Gastroesophageal sphincter (tissue), 4 donors: ENCODE measurements at regions not wholly inside any gene's neighbourhood (a gene's known extent, or its start where the extent isn't known, plus 50 kb on each side); places are given as distances from the start of the nearest gene placed in this dataset.

ENCODE experiments used
- ATAC-seq: fragments of 150-250 bp; one replicate; pipeline ENCODE4 v1.9.1; 2016; ENCODE audit warnings: mild to moderate bottlenecking, moderate library complexity
- H3K27ac ChIP-seq, 4 donors: fragments of 200-600 bp; sonication (generic) in 3 of 4; 1 replicate in 3 of 4; 2 replicates in 1 of 4; pipeline ENCODE4 v1.5.1; 2016 to 2019
- H3K27me3 ChIP-seq: fragments of 200-600 bp; sonication (generic); one replicate; pipeline ENCODE4 v1.5.1; 2019
- H3K36me3 ChIP-seq, 2 donors: fragments of 200-600 bp; sonication (generic); one replicate each; pipeline ENCODE4 v1.5.1; 2019; ENCODE audit warnings: control low read depth in 1 of 2
- H3K4me1 ChIP-seq, 3 donors: fragments of 200-600 bp; sonication (generic); 1 replicate in 2 of 3; 2 replicates in 1 of 3; pipeline ENCODE4 v1.5.1; 2016 to 2019; ENCODE audit warnings: control low read depth in 2 of 3
- H3K4me3 ChIP-seq, 2 donors: fragments of 200-600 bp; sonication (generic); one replicate each; pipeline ENCODE4 v1.5.1; 2019; ENCODE audit warnings: mild to moderate bottlenecking in 1 of 2, moderate library complexity in 1 of 2
- H3K9me3 ChIP-seq, 3 donors: fragments of 200-600 bp; sonication (generic); one replicate each; pipeline ENCODE4 v1.5.1; 2017 to 2019; ENCODE audit warnings: control low read depth in 2 of 3
- EP300 ChIP-seq: sonication (generic); formaldehyde crosslinking; IDR thresholded peaks from one replicate; pipeline ENCODE4 v1.6.1; 2017; ENCODE audit warnings: antibody characterized with exemption, mild to moderate bottlenecking
- POLR2A ChIP-seq, 2 donors: fragments of 450-650 bp; IDR thresholded peaks; one replicate each; pipeline ENCODE4 v1.6.1; 2017; ENCODE audit warnings: antibody characterized with exemption in 2 of 2, mild to moderate bottlenecking in 2 of 2, moderate library complexity in 1 of 2
- POLR2AphosphoS5 ChIP-seq: sonication (generic); formaldehyde crosslinking; IDR thresholded peaks from one replicate; pipeline ENCODE4 v1.6.1; 2017; ENCODE audit warnings: antibody characterized with exemption
- WGBS, 2 donors: methylation state at CpG; one replicate each; pipeline ENCODE4 v1.1.5; 2018; ENCODE audit warnings: low coverage in 1 of 2; 5-methylcytosine and 5-hydroxymethylcytosine counted together
- TF ChIP-seq, protein P1 (sequence below), 4 experiments: fragments of 200-600 bp in 2 of 4; fragments of 450-650 bp in 2 of 4; sonication (generic) in 1 of 4; IDR thresholded peaks; one replicate each; pipeline ENCODE4 v1.5.1; 2017 to 2019; ENCODE audit warnings: antibody characterized with exemption in 4 of 4, mild to moderate bottlenecking in 2 of 4, moderate library complexity in 2 of 4

- no peak overlapping the region for H3K27ac ChIP-seq
- 80 to 100% methylated on average over 3 of the region's 3 CpGs for WGBS, 2 donors
Measured at GRCh38 chr17:52696362-52696761, 537.8 kb upstream of the CA10 start.

GRCh38 chr17:52686140-52686539 is 527.6 kb upstream of the CA10 start:
- H3K4me1 ChIP-seq: no peaks in the 10 kb centered on the region

More at GRCh38 chr17:52696362-52696761, 537.8 kb upstream of the CA10 start:
- TF ChIP-seq POLR2A (IDR thresholded peaks at IDR 0.05) (no peak), POLR2AphosphoS5 (no peak), EP300 (no peak)
- TF ChIP-seq, protein P1, sequence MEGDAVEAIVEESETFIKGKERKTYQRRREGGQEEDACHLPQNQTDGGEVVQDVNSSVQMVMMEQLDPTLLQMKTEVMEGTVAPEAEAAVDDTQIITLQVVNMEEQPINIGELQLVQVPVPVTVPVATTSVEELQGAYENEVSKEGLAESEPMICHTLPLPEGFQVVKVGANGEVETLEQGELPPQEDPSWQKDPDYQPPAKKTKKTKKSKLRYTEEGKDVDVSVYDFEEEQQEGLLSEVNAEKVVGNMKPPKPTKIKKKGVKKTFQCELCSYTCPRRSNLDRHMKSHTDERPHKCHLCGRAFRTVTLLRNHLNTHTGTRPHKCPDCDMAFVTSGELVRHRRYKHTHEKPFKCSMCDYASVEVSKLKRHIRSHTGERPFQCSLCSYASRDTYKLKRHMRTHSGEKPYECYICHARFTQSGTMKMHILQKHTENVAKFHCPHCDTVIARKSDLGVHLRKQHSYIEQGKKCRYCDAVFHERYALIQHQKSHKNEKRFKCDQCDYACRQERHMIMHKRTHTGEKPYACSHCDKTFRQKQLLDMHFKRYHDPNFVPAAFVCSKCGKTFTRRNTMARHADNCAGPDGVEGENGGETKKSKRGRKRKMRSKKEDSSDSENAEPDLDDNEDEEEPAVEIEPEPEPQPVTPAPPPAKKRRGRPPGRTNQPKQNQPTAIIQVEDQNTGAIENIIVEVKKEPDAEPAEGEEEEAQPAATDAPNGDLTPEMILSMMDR (IDR thresholded peaks at IDR 0.05): no peak
- no peak overlapping the region for H3K4me3 ChIP-seq
- ATAC-seq: no peak
- no peaks in the 10 kb centered on the region for H3K27me3 ChIP-seq
- H3K9me3 ChIP-seq: no peaks in the 10 kb centered on the region
- no peaks in the 10 kb centered on the region for H3K36me3 ChIP-seq
- no peaks in the 10 kb centered on the region for H3K4me1 ChIP-seq

DNA sequence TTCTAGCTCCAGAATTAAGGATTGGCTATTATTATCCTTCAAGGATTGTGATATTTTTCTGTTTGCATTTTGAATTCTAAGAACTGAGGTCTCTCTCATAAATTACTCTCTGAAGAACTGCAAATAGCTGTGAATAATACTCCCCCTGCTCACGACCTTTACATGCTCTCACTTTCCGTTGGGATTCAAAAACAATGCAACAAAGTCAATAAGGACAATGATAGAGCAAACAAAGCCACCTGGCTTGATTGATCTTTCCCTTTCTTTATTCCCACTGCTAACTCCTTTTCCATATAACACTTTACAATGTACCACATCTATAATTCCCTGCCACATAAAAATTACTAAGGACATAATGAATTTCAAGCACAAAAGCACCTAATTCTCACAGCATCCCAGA is 523.0 kb upstream of the CA10 start:
- ATAC-seq: no peak
- Histone ChIP-seq H3K4me1 (no peaks in the 10 kb centered on the region), H3K27me3 (no peaks in the 10 kb centered on the region), H3K4me3 (no peak overlapping the region), H3K9me3 (peaks cover 0 to 27% (median 0%) of the 10 kb centered on the region in 3 donors), H3K27ac (no peak overlapping the region), H3K36me3 (no peaks in the 10 kb centered on the region)
- TF ChIP-seq POLR2A (IDR thresholded peaks at IDR 0.05): no peak
- no peak for TF ChIP-seq POLR2AphosphoS5
- no peak for TF ChIP-seq EP300
- TF ChIP-seq, protein P1 (IDR thresholded peaks at IDR 0.05): no peak
- 4 to 13% methylated on average over 2 of the region's 2 CpGs for WGBS, 2 donors

More at GRCh38 chr17:52686140-52686539, 527.6 kb upstream of the CA10 start:
- ATAC-seq: no peak
- Histone ChIP-seq H3K27ac (no peak overlapping the region), H3K4me3 (no peak overlapping the region), H3K27me3 (no peaks in the 10 kb centered on the region), H3K9me3 (no peaks in the 10 kb centered on the region), H3K36me3 (no peaks in the 10 kb centered on the region)
- TF ChIP-seq POLR2A (IDR thresholded peaks at IDR 0.05) (no peak), POLR2AphosphoS5 (no peak), EP300 (no peak)
- TF ChIP-seq, protein P1 (IDR thresholded peaks at IDR 0.05): no peak

- no peaks in the 10 kb centered on the region for H3K4me1 ChIP-seq
- no peaks in the 10 kb centered on the region for H3K36me3 ChIP-seq
- TF ChIP-seq POLR2AphosphoS5: no peak
- no peak overlapping the region for H3K4me3 ChIP-seq
- WGBS, 2 donors: no CpG with 5 or more reads among the region's 1 CpG
- no peak for ATAC-seq
- H3K9me3 ChIP-seq: peaks cover 0 to 27% (median 0%) of the 10 kb centered on the region in 3 donors
- no peak overlapping the region for H3K27ac ChIP-seq
- H3K27me3 ChIP-seq: no peaks in the 10 kb centered on the region
Measured at GRCh38 chr17:52678211-52678610, 519.7 kb upstream of the CA10 start.

DNA sequence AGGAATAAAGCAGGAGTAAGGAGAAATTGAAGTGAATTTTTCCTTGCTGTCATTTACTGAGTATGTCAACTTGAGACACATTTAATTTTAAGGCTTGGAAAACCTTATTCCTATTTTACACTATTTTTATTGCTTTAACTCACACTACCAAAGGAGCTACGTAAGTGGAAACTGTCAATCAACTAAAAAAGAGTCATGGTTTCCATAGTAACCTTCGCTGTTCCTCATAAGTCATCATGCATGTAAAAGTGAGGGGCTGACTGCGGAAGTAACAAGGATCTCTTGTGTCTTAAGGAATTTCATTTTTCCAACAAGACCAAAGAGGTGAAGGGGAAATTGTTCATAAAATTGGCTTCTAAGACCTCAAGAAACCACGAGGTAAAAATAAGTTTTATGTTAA is 516.2 kb upstream of the CA10 start:
- ATAC-seq: no peak
- Histone ChIP-seq H3K27ac (no peak overlapping the region), H3K27me3 (no peaks in the 10 kb centered on the region), H3K9me3 (peaks cover 0 to 20% (median 0%) of the 10 kb centered on the region in 3 donors), H3K36me3 (no peaks in the 10 kb centered on the region), H3K4me1 (no peaks in the 10 kb centered on the region), H3K4me3 (no peak overlapping the region)
- TF ChIP-seq, protein P1 (IDR thresholded peaks at IDR 0.05): no peak
- no peak for TF ChIP-seq POLR2A (IDR thresholded peaks at IDR 0.05)
- no peak for TF ChIP-seq POLR2AphosphoS5
- TF ChIP-seq EP300: no peak
- 62 to 66% methylated on average over 4 of the region's 4 CpGs for WGBS, 2 donors
